Endothelial cell of umbilical vein (primary cell): ENCODE measurements at regions not wholly inside any gene's neighbourhood (a gene's known extent, or its start where the extent isn't known, plus 50 kb on each side); places are given as distances from the start of the nearest gene placed in this dataset.

Experiments
- BruUV-seq: library from RNA; stranded (reverse); fragments of 400-500 nt; replicated peaks from 2 replicates; lab custom pipeline; 2021; lab: Mats Ljungman, UMichigan
- CTCF ChIA-PET: fragments of 300-600, 350-600 bp; sonication (Branson Sonifier 250); formaldehyde crosslinking; loops from one replicate; lab custom pipeline; 2021; ENCODE audit warnings: antibody characterized with exemption, inconsistent platforms; lab: Charles Lee
- POLR2A ChIA-PET: fragments of 300-600, 350-600 bp; sonication (Branson Sonifier 250); formaldehyde crosslinking; loops from one replicate; lab custom pipeline; 2021; ENCODE audit warnings: antibody characterized with exemption, inconsistent platforms; lab: Charles Lee
- DNase-seq: peaks from one replicate; pipeline ENCODE4 v3.0.0-alpha.2; 2011; ENCODE audit warnings: low read depth, low spot score
- FAIRE-seq: peaks from 2 replicates; lab custom pipeline; 2011; peaks lifted over from hg19 to GRCh38; lab: Jason Lieb, UNC
- H2AFZ ChIP-seq: 2 replicates; pipeline ENCODE4 v1.6.0; 2012; ENCODE audit warnings: low read depth, low read length, control low read depth, inconsistent platforms
- H3K27ac ChIP-seq: 2 replicates; pipeline ENCODE4 v1.5.1; 2011; ENCODE audit warnings: low read depth, mild to moderate bottlenecking, control low read depth, low read length, moderate library complexity; ENCODE audit not compliant: insufficient read depth
- H3K27me3 ChIP-seq, 2 experiments: 2 replicates each; pipeline versions ENCODE4 v1.6.0 to v1.6.1; 2011; ENCODE audit warnings: low read length in 2 of 2, mixed read lengths in 1 of 2; ENCODE audit not compliant: control insufficient read depth in 2 of 2, insufficient read depth in 2 of 2
- H3K36me3 ChIP-seq, 2 experiments: 2 replicates in 1 of 2; 3 replicates in 1 of 2; pipeline ENCODE4 v1.5.1; 2011; ENCODE audit warnings: low read length in 2 of 2, mild to moderate bottlenecking in 1 of 2, moderate library complexity in 1 of 2; ENCODE audit not compliant: control insufficient read depth in 2 of 2, insufficient read depth in 2 of 2; ENCODE audit errors: extremely low read depth in 1 of 2
- H3K4me1 ChIP-seq: 3 replicates; pipeline ENCODE4 v1.5.1; 2011; ENCODE audit warnings: mild to moderate bottlenecking, low read length; ENCODE audit not compliant: control insufficient read depth, insufficient read depth; ENCODE audit errors: extremely low read depth
- H3K4me2 ChIP-seq: 2 replicates; pipeline ENCODE4 v1.6.1; 2011; ENCODE audit warnings: low read length, control low read depth, mixed read lengths; ENCODE audit not compliant: insufficient read depth
- H3K4me3 ChIP-seq, 3 experiments: fragments of 200-600 bp in 1 of 3; sonication (generic), shearing (Covaris generic) in 1 of 3; replicated peaks in 1 of 3; 2 replicates each; pipeline ENCODE4 v1.5.1; 2011 to 2016; ENCODE audit warnings: control low read depth in 3 of 3, low read length in 3 of 3, mild to moderate bottlenecking in 2 of 3, inconsistent platforms in 1 of 3, low read depth in 1 of 3, moderate library complexity in 1 of 3; ENCODE audit not compliant: insufficient read depth in 1 of 3
- H3K79me2 ChIP-seq: 2 replicates; pipeline ENCODE4 v1.6.0; 2012; ENCODE audit warnings: low read length, inconsistent platforms; ENCODE audit not compliant: control insufficient read depth, insufficient read depth
- H3K9ac ChIP-seq: replicated peaks from 2 replicates; pipeline ENCODE3; 2011; ENCODE audit warnings: low read length, control low read depth; ENCODE audit not compliant: insufficient read depth; ENCODE audit errors: extremely low read depth
- H3K9me1 ChIP-seq: replicated peaks from 3 replicates; pipeline ENCODE4 v1.6.0; 2011; ENCODE audit warnings: mild to moderate bottlenecking, low read length; ENCODE audit not compliant: control insufficient read depth, insufficient read depth; ENCODE audit errors: extremely low read depth
- H3K9me3 ChIP-seq: replicated peaks from 2 replicates; pipeline ENCODE4 v1.5.1; 2012; ENCODE audit warnings: low read length, inconsistent platforms; ENCODE audit not compliant: control insufficient read depth, insufficient read depth
- H4K20me1 ChIP-seq: replicated peaks from 2 replicates; pipeline ENCODE3; 2011; ENCODE audit warnings: mild to moderate bottlenecking, low read length; ENCODE audit not compliant: control insufficient read depth, insufficient read depth; ENCODE audit errors: extremely low read depth
- EZH2 ChIP-seq: IDR thresholded peaks from 2 replicates; pipeline ENCODE4 v1.6.1; 2012; ENCODE audit warnings: borderline replicate concordance, low read depth, mild to moderate bottlenecking, moderate library complexity, low read length, inconsistent platforms; ENCODE audit not compliant: severe bottlenecking
- FOS ChIP-seq: IDR thresholded peaks from 2 replicates; pipeline ENCODE4 v1.6.1; 2011; ENCODE audit warnings: mild to moderate bottlenecking, low read length, moderate library complexity, borderline replicate concordance; ENCODE audit not compliant: insufficient read depth
- GATA2 ChIP-seq: IDR thresholded peaks from 2 replicates; pipeline ENCODE4 v1.7.0; 2011; ENCODE audit warnings: low read depth, mild to moderate bottlenecking, moderate library complexity, mixed read lengths, low read length; ENCODE audit not compliant: insufficient read length, insufficient read depth
- JUN ChIP-seq: IDR thresholded peaks from 2 replicates; pipeline ENCODE4 v1.6.1; 2011; ENCODE audit warnings: borderline replicate concordance, low read depth; ENCODE audit not compliant: insufficient read length, insufficient read depth
- MAX ChIP-seq: IDR thresholded peaks from 2 replicates; pipeline ENCODE4 v1.6.1; 2011; ENCODE audit not compliant: insufficient read depth, insufficient read length
- MYC ChIP-seq: IDR thresholded peaks from one replicate; pipeline ENCODE4 v1.6.1; 2011; ENCODE audit warnings: mild to moderate bottlenecking, low read depth, low read length
- POLR2A ChIP-seq: IDR thresholded peaks from 2 replicates; pipeline ENCODE4 v1.6.1; 2012; ENCODE audit warnings: low read depth, mild to moderate bottlenecking, control low read depth, low read length
- POLR2AphosphoS5 ChIP-seq: IDR thresholded peaks from 2 replicates; pipeline ENCODE4 v1.6.1; 2012; ENCODE audit warnings: low read depth, mild to moderate bottlenecking, control low read depth, low read length, moderate library complexity; ENCODE audit not compliant: insufficient read depth
- dilution Hi-C: fragments of 300-500 bp; cut with MboI; formaldehyde crosslinking; loops from one replicate; pipeline ENCODE4 v1.15.0; 2019; ENCODE audit warnings: low sequenced_read_pairs; ENCODE audit not compliant: extremely low pct_ligation_motif_present
- intact Hi-C: fragments of 100-400 bp; cut with micrococcal nuclease; formaldehyde crosslinking; loops from one replicate; pipeline ENCODE4 v1.10.0; 2022
- TF ChIP-seq, protein P1 (sequence below), 2 donors: IDR thresholded peaks; 1 replicate in 1 of 2; 2 replicates in 1 of 2; pipeline ENCODE4 v1.5.1; 2011; ENCODE audit warnings: low read length in 2 of 2, mild to moderate bottlenecking in 2 of 2, moderate library complexity in 2 of 2, control low read depth in 1 of 2, inconsistent platforms in 1 of 2, low read depth in 1 of 2; ENCODE audit not compliant: insufficient read depth in 1 of 2; ENCODE audit errors: extremely low read depth in 1 of 2

DNA sequence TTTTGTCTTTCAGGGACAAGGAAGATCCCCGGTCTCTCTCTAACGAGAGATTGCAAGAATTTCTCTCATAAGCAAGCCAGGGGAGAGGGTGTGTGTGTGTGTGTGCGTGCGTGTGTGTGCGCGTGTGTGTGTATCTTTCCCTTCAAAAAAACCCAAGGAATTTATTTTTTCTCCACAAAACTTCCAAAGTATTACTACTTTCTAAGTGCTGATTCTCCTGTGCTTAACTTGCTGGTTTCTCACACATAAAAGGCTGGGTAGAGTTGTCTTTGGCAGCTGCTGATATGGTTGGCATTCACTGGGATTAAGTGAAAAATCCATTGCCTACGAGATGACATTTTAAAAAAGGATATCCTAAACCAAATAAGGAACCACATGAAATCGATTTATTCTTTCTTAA is 435.7 kb downstream of the RAPGEF2 start:
- no TSS peak for BruUV-seq
- DNase-seq (no peak), FAIRE-seq (no peak)
- Histone ChIP-seq H3K27me3 (peaks cover 11 to 32% of the 10 kb centered on the region in 2 experiments), H3K9ac (no peak overlapping the region), H2AFZ (no peak overlapping the region), H3K4me2 (no peak overlapping the region), H3K36me3 (no peaks in the 10 kb centered on the region), H3K79me2 (no peaks in the 10 kb centered on the region), H4K20me1 (no peaks in the 10 kb centered on the region), H3K9me3 (no peaks in the 10 kb centered on the region), H3K4me3 (no peak overlapping the region), H3K9me1 (no peaks in the 10 kb centered on the region), H3K4me1 (no peaks in the 10 kb centered on the region), H3K27ac (no peak overlapping the region)
- dilution Hi-C loops: no loop called here
- TF ChIP-seq, protein P1, sequence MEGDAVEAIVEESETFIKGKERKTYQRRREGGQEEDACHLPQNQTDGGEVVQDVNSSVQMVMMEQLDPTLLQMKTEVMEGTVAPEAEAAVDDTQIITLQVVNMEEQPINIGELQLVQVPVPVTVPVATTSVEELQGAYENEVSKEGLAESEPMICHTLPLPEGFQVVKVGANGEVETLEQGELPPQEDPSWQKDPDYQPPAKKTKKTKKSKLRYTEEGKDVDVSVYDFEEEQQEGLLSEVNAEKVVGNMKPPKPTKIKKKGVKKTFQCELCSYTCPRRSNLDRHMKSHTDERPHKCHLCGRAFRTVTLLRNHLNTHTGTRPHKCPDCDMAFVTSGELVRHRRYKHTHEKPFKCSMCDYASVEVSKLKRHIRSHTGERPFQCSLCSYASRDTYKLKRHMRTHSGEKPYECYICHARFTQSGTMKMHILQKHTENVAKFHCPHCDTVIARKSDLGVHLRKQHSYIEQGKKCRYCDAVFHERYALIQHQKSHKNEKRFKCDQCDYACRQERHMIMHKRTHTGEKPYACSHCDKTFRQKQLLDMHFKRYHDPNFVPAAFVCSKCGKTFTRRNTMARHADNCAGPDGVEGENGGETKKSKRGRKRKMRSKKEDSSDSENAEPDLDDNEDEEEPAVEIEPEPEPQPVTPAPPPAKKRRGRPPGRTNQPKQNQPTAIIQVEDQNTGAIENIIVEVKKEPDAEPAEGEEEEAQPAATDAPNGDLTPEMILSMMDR (IDR thresholded peaks at IDR 0.05; ENCODE audit: extremely low read depth in 1 of 2, insufficient read depth in 1 of 2, low read depth in 1 of 2, low read length in 2 of 2): no peak
- no peak for TF ChIP-seq MAX
- TF ChIP-seq EZH2: no peak
- no peak for TF ChIP-seq GATA2
- TF ChIP-seq POLR2A: no peak
- TF ChIP-seq MYC: no peak
- TF ChIP-seq FOS: no peak
- TF ChIP-seq POLR2AphosphoS5: no peak
- TF ChIP-seq JUN: no peak
- ChIA-PET POLR2A (no interaction called here), CTCF (no interaction called here)
- intact Hi-C loops: no loop called here
